HG02678 (cell line): ENCODE measurements at regions not wholly inside any gene's neighbourhood (a gene's known extent, or its start where the extent isn't known, plus 50 kb on each side); places are given as distances from the start of the nearest gene placed in this dataset.

Experiments used
- ATAC-seq: cut with Tn5 transposase; IDR thresholded peaks from one replicate; pipeline ENCODE4 v1.9.1; 2021; ENCODE audit warnings: mild to moderate bottlenecking, moderate library complexity; ENCODE audit not compliant: unreplicated experiment

- no peak for ATAC-seq
Measured at GRCh38 chr20:7673841-7674240, 266.4 kb downstream of the HAO1 start.

- ATAC-seq: no peak
Measured at GRCh38 chr20:7682916-7683315, 257.3 kb downstream of the HAO1 start.

- ATAC-seq: no peak
Measured at GRCh38 chr20:7687065-7687464, 253.2 kb downstream of the HAO1 start.

GRCh38 chr20:7689151-7689550 is 251.1 kb downstream of the HAO1 start:
- ATAC-seq: no peak

- no peak for ATAC-seq
Measured at GRCh38 chr20:7691647-7692269, 248.5 kb downstream of the HAO1 start.

- ATAC-seq: no peak
Measured at GRCh38 chr20:7692478-7692877, 247.8 kb downstream of the HAO1 start.

- ATAC-seq: no peak
Measured at GRCh38 chr20:7693761-7694160, 246.5 kb downstream of the HAO1 start.

- no peak for ATAC-seq
Measured at GRCh38 chr20:7695051-7695495, 245.2 kb downstream of the HAO1 start.

- ATAC-seq: no peak
Measured at GRCh38 chr20:7695635-7696034, 244.6 kb downstream of the HAO1 start.

GRCh38 chr20:7696311-7696710 is 243.9 kb downstream of the HAO1 start:
- no peak for ATAC-seq

GRCh38 chr20:7702141-7702540 is 238.1 kb downstream of the HAO1 start:
- no peak for ATAC-seq

- ATAC-seq: no peak
Measured at GRCh38 chr20:7703551-7703961, 236.7 kb downstream of the HAO1 start.

GRCh38 chr20:7703996-7704395 is 236.3 kb downstream of the HAO1 start:
- ATAC-seq: no peak

- ATAC-seq: no peak
Measured at GRCh38 chr20:7708112-7708511, 232.1 kb downstream of the HAO1 start.

- no peak for ATAC-seq
Measured at GRCh38 chr20:7708782-7709181, 231.5 kb downstream of the HAO1 start.

GRCh38 chr20:7710440-7710839 is 229.8 kb downstream of the HAO1 start:
- no peak for ATAC-seq

- ATAC-seq: no peak
Measured at GRCh38 chr20:7712661-7713060, 227.6 kb downstream of the HAO1 start.

- ATAC-seq: no peak
Measured at GRCh38 chr20:7714549-7714948, 225.7 kb downstream of the HAO1 start.

GRCh38 chr20:7716286-7716972 is 223.8 kb downstream of the HAO1 start:
- no peak for ATAC-seq

GRCh38 chr20:7722564-7722963 is 217.7 kb downstream of the HAO1 start:
- ATAC-seq: no peak

- ATAC-seq: no peak
Measured at GRCh38 chr20:7723284-7723683, 217.0 kb downstream of the HAO1 start.

GRCh38 chr20:7728338-7728737 is 211.9 kb downstream of the HAO1 start:
- no peak for ATAC-seq

- ATAC-seq: no peak
Measured at GRCh38 chr20:7734216-7734615, 206.0 kb downstream of the HAO1 start.
